ENCODE measurements at regions not wholly inside any gene's neighbourhood (a gene's known extent, or its start where the extent isn't known, plus 50 kb on each side); places are given as distances from the start of the nearest gene placed in this dataset.
A peak's percentile ranks its signal among the peaks of the same experiment; 100 is the strongest.

- TF ChIP-seq ZNF211 (tag by site-specific recombination; IDR thresholded peaks at IDR 0.05; ENCODE audit: low read depth) (no peak), ZNF518A (tag by site-specific recombination; conservative IDR thresholded peaks at IDR 0.05; ENCODE audit: low read depth) (no peak), ZNF510 (tag by site-specific recombination; IDR thresholded peaks at IDR 0.05; ENCODE audit: insufficient replicate concordance) (no peak), PRDM10 (tag by site-specific recombination; IDR thresholded peaks at IDR 0.05) (no peak), ZNF350 (tag by site-specific recombination; IDR thresholded peaks at IDR 0.05) (no peak), ZNF398 (tag by site-specific recombination; IDR thresholded peaks at IDR 0.05) (no peak), INSM2 (tag by site-specific recombination; IDR thresholded peaks at IDR 0.05) (no peak), ZNF692 (tag by site-specific recombination; IDR thresholded peaks at IDR 0.05) (no peak)
Observed at GRCh38 chr2:180778291-180778690, 202.1 kb upstream of the UBE2E3 start (continued).

GRCh38 chr2:180776921-180777320 lies 203.5 kb upstream of the UBE2E3 start:
- CTCF ChIA-PET: interaction anchor here (0.6 kb wide), 1 partner anchor 24 kb away, joined by 5 read pairs; no protein-coding TSS in a partner anchor
- Histone ChIP-seq H3K4me1 (ENCODE audit: control insufficient read depth, insufficient read depth, low read length) (no peaks in the 10 kb centered on the region), H3K9me3 (ENCODE audit: control insufficient read depth, insufficient read depth, low read depth, low read length) (no peaks in the 10 kb centered on the region), H3K27ac (ENCODE audit: extremely low read depth, low read depth, low read length) (no peak overlapping the region), H3K4me3 (ENCODE audit: low read depth, low read length) (no peak overlapping the region), H3K36me3 (ENCODE audit: control insufficient read depth in 2 of 2, insufficient read depth in 1 of 2, low read length in 2 of 2) (no peaks in the 10 kb centered on the region)
- TF ChIP-seq ZNF521 (tag by site-specific recombination; IDR thresholded peaks at IDR 0.05) (no peak), ZBTB44 (tag by site-specific recombination; IDR thresholded peaks at IDR 0.05) (peak; percentile 33; the same call in 1 of the 2 replicates)
- POLR2A ChIA-PET: no interaction called here
